ENCODE measurements at regions not wholly inside any gene's neighbourhood (a gene's known extent, or its start where the extent isn't known, plus 50 kb on each side); places are given as distances from the start of the nearest gene placed in this dataset.
"Not testable (repeated sequence)": the region's sequence is repeated elsewhere in the genome, so short reads cannot be mapped to it uniquely, and the experiment has no call there.

DNA sequence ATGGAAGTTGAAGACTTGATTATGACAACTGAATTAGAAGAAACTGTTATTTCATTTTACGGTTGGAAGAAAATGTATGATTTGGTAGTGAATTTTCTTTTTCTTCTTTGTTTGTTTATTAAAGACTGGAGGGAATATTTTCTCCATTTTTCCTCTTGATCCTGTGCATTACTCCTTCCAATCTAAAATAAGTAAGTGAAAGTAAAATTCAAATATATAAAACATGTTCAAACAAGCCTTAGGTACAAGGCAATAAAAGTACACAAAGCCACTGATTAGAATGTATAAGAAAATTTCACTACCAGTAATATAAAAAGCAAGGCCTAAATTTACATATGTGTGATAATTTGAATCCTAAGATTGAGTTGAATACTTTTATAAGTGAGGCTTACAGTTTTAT, 181.2 kb upstream of the MME start:
- DNase-seq = no peak

DNA sequence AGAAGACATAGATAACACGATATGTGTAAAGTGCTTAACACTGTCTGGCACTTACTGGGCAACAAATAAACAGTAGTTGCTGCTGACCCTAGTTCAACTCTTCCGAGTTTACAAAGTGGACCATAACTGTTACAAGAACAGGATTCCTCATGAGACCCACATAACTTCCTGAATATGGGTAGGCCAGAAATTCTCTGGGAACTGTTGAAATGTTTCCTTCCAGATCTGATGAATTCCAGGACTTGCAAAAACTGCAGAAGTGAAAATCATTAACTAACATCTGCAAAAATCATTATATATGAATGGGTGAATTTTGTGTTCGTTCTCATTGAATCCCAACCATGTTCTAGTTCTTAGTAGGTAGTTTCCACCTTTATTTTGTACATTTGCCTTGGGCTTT, 181.7 kb upstream of the MME start:
- DNase-seq = no peak

DNA sequence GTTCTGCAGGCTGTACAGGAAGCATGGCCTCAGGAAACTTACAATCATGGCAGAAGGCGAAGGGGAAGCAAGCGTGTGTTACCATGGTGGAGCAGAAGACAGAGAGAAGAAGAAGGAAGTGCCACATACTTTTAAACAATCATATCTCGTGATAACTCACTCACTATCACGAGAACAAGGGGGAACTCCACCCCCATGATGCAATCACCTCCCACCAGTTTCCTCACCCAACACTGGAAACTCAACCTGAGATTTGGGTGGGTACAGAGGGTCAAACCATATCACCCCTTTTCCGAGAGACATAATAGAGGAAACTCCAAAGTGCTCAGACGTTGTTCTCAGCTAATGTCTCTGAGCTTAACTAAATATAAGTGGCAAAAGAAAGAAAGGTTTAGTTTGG, 186.3 kb upstream of the MME start:
- DNase-seq = no peak

DNA sequence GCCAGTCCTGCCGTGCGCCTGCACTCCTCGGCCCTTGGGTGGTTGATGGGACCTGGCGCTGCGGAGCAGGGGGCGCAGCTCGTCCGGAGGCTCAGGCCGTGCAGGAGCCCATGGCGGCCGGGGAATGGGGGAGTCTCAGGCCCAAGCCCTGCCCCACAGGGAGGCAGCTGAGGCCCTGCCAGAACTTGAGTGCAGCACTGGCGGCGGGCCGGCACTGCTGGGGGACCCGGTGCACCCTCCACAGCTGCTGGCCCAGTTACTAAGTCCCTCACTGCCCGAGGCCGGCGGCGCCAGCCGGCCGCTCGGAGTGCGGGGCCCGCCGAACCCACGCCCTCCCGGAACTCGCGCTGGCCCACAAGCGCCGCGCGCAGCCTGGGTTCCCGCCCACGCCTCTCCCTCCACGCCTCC, 190.9 kb upstream of the MME start:
- DNase-seq = no peak

DNA sequence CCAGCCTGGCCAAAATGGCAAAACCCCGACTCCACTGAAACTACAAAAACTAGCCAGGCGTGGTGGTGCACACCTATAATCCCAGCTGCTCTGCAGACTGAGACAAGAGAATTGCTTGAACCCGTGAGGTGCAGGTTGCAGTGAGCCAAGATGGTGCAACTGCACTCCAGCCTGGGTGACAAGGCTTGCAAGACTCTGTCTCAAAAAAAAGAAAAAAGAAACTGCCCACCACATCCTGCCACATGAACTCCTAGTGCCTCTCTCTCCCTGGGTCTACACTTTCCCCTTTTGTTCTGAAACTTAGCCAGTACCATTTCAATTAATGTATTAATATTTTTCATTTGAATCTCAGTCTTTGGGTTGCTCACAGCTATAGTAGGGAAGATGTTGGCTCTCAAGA, 192.2 kb upstream of the MME start:
- no peak for DNase-seq

DNA sequence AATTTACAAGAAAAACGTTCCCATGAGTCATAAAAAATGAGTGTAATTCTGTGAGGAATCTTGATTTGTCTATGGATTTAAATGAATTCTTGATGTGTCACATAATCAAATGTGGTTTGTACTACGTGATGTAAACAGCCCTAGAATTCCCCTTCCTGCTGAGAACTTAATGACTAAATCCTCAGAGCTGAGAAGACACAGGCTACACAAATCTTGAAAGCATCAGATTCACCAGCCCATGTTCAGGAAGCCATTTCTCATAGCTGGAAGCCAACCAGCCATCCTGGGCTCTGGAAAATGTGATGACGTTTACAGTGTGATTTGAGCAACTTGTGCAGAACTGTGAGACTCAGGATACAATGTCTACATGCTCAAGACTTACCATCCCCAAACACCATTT, 193.7 kb upstream of the MME start:
- no peak for DNase-seq

DNA sequence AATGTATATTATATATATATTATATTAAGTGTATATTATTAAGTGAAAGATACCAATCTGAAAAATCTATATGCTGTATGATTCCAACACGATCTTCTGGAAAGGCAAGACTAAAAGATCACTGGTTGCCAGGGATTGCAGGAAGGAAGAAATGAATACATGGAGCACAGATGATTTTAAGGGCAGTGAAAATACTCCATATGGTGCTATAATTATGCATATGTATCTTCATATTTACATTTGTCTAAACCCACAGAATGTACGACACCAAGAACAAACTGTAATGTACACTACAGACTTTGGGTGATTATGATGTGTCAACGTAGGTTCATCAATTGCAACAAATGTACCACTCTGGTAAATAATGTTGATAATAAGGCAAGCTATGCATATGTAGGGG, 194.7 kb upstream of the MME start:
- no peak for DNase-seq

DNA sequence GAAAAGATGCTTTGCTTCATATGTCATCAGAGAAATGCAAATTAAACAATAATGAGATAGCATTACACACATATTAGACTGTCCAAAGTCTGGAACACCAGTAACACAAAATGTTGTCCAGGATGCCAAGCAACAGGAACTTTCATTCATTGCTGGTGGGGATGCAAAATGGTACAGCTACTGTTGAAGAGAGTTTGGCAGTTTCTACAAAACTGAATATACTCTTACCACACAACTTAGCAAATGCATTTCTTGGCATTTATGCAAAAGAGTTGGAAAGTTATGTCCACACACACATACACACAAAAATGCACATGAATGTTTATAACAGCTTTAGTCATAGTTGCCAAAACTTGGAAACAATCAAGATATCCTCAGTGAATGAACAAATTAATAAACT, 195.2 kb upstream of the MME start:
- DNase-seq = no peak

DNA sequence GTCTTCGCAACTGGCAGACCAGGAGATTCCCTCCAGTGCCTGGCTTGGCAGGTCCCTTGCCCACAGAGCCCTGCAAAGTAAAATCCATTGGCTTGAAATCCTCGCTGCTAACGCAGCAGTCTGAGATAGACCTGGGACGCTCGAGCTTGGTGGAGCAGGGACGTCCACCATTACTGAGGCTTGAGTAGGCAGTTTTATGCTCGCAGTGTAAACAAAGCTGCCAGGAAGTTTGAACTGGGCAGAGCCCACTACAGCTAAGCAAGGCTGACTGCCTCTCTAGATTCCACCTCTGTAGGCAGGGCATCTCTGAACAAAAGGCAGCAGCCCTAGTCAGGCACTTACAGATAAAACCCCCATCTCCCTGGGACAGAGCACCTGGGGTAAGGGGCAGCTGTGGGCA, 205.0 kb upstream of the MME start:
- DNase-seq = no peak

DNA sequence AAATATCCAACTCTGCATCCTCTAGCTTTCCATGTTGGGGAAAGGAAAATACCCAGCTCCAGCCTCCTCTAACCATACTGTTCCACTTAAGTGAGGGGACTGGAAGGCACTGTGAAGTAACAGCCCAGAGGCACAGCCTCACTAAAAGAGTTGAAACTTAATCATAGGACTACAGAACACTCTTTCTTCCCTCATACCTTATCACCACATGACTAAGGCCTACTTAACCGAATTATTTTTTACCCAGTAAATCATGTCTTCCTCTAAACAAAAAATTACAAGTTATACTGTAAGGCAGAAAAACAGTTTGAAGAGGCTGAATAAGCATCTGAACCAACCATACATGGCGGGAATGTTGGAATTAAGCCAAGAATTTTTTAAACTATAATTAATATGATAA, 207.4 kb upstream of the MME start:
- DNase-seq = no peak

DNA sequence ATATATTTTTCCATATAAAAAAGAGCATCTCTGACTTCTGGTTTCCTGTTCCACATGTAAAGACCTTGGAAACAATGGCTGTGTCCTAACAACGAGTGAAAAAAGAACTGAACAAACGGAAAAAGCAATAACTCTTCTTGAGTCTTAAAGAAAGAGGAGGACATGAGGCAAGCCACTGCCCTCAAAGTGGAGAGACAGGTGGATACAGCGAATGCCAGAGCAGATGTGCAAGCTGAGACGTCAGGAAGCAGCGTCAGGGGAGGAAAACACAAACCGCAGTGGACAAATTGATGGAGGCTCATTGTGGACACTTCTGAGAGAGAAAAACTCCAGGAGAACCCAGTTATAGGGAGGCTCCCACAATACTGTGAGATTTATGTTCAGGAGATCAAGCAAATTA, 208.0 kb upstream of the MME start:
- peak; percentile 37 for DNase-seq

DNA sequence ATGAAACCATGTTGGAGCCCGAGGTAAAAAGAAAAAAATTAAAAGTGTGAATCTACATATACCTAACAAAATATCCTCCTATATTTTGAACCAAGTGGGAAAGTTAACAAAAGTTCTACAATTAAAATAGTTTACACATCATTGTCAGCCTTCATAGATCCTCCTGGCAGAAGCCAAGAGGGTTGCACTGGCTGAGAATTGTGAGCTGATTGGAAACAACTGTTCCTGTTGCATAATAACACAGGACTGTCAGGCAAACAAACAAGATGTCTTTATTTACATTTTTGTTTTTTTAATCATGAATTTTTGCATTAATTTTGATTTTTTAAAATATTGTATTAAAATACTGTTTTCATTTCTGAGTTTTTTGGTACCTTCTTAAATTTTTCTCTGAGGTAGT, 215.2 kb upstream of the MME start:
- no peak for DNase-seq

DNA sequence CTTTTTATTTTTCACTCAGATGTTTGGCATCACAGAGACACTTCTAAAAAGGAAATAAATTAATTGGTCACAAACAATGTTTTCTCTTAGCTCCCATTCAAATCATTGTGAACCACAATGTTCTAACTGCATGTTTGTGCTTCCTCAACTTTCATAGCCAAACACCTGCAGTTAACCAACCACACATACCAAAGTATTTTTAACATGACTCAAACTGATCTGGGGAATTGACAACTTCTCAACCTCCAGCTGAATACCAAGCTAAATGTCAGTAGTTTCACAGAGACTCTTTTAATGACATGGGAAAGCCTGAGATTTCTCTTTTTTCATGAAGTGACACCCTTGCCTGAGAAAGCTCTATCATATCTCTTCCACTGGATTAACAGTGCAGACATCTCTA, 217.9 kb upstream of the MME start:
- no peak for DNase-seq

DNA sequence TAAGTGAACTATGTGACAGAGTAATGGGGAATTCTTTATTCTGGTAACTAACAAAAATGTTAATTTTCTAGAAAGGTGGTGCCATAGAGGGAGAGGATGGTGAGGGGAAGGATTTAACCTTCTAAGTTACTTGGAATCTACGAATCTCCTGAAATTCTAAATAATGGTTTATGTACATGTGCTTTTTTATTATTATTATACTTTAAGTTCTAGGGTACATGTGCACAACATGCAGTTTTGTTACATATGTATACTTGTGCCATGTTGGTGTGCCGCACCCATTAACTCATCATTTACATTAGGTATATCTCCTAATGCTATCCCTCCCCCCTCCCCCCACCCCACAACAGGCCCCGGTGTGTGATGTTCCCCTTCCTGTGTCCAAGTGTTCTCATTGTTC, 227.1 kb upstream of the MME start:
- not testable (repeated sequence) for DNase-seq

DNA sequence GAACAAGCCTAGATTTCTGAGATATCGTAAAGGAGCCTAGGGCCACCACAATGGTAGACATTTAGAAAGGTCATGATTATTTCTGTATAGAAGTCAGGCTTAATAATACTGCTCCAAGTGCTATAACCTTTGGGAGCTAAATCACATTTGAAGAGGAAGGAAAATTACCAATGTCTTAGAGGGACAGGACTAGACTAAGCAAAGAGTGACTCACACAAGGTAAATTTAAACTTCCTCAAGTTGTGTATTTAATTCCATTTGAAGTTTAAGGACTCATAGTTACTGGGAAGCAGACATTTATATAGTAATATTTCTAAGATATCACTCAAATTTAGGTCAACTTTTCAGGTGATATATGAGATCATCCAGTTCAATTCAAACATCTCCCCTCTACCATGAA, 227.6 kb upstream of the MME start:
- DNase-seq = no peak

DNA sequence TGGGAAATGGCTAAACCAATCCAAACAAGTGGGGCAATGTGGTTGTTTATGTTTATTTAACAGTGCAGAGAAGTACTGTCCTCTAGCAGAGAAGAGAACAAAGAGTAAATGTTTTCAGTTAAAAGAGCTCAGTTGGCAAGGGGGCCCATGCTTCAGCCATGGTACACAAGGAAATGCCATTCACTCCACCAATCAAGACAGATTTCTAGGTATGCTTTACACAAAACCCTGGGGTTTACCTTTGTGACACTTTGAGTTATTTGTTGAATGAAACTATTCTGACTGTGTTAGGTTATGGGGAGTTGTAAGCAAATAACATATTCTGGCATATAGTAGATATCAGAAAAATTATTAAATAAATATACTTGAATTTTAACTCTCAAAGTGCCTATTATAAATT, 228.5 kb upstream of the MME start:
- no peak for DNase-seq

DNA sequence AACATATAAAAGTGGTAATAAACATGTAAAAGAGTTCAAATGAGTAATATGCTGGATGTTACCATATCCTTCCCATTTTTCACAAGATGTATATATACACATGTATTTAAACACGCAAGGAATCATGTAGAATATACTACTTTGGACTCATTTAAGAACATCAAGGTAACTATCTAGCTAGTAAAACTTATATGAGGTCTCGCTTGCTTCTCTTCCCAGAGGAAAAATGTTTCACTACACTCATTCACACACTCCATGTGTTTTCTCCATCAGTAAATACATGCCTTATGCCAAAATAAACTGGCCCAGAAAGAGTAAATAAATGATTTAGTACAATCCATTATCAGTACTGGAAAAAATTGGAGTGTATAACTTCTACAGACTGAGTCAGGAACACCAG, 229.2 kb upstream of the MME start:
- DNase-seq = no peak

DNA sequence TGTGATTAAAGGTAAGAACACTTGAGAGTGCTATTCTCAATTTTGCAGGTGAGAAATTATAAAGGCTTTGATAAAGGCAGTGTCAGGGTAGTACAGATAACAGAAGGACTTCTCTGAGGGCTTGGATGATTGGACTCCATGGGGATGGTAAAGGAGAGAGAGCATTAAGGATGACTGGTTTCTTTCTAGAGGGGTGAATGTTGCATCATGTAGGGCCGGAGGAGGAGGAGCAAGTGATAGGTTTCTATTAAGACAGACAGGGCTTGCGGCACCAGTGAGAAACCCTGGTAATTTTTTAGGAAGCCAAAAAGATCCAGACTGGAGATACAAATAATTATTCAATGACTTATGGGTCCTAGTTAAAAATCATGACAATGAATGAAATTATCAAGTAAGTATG, 230.7 kb upstream of the MME start:
- no peak for DNase-seq

DNA sequence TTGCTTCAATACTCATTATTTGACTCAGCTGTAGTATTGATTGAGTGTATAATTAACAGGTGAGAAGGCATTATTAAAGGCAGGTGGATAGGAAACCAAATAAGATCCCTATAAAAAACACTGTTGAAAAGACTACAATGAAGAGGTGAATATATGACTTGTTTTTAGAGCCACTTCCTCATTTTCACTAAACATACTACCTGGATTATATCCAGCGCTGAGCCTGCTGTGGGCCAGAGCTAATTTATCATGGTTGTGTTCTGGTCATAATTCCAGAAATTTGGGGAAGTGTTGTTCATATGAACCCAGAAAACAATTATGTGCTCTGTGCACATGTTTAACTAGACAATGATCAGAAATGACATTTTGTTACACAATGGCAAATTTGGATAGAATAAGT, 235.3 kb upstream of the MME start:
- DNase-seq = no peak

DNA sequence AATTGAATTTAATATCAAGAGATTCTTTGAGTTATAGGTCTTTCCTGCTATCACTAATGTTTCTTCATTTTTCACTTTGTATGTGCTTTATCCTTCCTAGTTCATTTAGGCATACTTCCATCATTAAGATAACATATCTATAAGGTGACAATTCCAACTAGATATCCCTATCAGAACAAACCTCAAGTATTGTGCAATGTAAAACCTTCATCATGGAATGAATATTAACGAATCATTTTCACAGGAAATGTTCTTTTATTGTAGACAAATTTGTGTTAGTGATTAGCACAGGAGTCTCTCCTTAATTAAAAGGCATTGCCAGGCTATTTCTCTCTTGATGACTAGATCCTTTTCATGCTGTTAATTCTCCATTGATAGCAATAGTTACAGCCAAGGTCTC, 236.5 kb upstream of the MME start:
- no peak for DNase-seq

DNA sequence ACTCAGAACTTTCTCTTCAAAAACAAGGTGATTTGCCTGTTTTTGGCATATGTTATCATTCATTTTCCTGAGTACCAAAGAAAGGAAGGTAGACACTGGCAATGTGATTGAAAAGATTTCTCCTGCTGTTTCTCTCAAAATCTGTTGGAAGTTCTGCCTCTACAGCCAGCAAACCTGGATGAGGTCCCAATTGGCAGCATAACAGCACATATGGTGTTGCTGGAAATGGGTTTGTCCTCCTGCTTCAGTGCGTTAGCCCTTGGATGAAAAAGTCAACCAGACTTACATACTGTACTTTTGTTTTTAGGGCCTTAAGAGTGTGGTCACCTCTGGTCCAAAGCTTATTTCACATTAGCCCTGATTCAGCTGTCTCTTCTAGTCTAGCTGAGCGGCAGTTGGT, 237.6 kb upstream of the MME start:
- no peak for DNase-seq

DNA sequence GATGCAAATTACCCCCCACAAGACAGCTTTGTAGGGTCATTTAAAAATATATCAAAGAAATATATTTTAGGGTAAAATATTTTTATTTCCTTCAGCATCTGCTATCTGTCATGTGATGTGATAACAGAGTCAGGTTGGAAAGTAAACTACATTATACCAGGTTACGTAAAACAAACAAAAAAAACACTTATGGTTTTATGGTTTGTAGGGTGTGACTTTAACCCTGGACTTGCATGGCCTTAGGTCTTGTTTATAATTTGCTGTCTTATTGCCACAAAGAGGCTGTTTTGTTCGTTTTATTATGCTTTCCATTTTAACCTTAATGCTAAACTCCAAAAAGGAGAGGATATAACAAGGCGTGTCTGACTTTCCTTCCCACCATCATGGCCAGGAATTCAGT, 244.5 kb upstream of the MME start:
- no peak for DNase-seq

DNA sequence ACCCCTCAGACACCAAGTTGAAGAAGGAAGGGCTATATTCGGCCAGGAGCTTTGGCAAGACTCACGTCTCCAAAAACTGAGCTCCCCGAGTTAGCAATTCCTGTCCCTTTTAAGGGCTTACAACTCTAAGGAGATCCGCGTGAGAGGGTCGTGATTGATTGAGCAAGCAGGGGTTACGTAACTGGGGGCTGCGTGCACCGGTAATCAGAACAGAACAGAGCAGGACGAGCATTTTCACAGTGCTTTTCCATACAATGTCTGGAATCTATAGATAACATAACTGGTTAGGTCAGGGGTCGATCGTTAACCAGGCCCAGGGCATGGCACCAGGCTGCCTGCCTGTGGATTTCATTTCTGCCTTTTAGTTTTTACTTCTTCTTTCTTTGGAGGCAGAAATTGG, 245.3 kb upstream of the MME start:
- not testable (repeated sequence) for DNase-seq

DNA sequence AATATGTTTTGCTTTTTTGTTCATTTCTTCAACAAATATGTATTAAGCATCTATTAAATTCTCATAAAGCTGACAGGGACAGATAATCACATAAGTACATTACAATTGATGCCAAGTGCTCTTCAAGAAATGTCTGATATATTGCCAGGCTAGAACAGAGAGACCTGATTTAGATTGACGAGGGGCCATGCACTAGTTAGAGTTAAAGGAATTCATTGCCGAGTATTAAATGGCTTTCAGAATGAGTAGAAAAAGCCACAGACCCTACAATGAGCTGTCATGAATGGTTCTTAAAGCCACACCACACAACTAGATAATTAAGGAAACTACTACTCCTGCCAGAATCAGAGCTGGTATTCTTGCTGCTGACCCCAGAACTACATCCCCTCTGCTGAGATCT, 250.2 kb upstream of the MME start:
- DNase-seq = no peak

DNA sequence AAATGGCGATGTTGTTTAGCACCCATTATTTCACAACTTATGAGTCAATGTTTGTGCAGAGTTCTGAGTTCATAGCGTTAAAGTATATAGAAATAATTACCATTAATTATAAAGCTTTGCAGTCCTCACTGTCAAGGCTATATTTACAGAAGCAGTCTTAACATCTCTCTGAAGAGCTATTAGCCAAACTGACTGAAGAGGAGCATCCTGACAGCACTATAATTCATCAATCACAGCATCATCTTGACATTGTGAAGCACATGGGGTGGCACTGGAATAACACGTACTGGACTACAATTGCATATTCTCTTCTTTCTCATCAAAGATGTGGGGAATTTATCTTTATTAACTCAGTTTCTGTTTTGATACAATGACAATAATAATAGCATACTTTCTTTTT, 260.6 kb upstream of the MME start:
- no peak for DNase-seq

DNA sequence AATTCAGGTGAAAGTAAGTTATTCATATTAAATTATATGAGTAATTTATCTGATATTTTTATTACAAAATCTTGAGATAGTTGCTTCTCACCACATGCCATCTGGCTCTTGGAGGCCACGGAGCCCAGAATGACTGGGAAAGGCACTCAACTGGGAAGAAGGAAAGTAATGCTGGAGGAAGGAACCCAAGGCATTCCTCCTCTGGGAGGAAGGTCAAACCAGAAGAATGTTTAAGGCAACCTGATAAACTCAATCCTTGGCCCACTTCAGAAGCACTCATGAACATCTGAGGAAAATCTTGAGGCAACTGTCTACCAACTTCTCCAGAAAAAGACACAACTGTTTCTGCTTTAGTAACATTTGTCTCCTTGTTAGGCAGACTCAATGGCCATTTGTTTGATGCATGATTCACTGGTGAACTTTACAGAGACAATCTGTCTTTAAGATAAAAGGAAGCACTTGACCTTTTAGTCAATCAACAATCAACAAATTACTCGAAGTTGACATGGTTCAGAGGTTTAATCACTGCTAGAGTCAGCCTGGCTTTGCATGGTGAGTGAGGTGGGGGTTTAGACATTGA, 261.4 kb upstream of the MME start:
- no peak for DNase-seq

Data from right kidney (tissue), 1 donor.